Gastroesophageal sphincter (tissue), 4 donors: ENCODE measurements at regions not wholly inside any gene's neighbourhood (a gene's known extent, or its start where the extent isn't known, plus 50 kb on each side); places are given as distances from the start of the nearest gene placed in this dataset.
"Not testable (repeated sequence)": the region's sequence is repeated elsewhere in the genome, so short reads cannot be mapped to it uniquely, and the experiment has no call there.

Source experiments
- ATAC-seq: fragments of 150-250 bp; one replicate; pipeline ENCODE4 v1.9.1; 2016; ENCODE audit warnings: mild to moderate bottlenecking, moderate library complexity
- H3K27ac ChIP-seq, 4 donors: fragments of 200-600 bp; sonication (generic) in 3 of 4; 1 replicate in 3 of 4; 2 replicates in 1 of 4; pipeline ENCODE4 v1.5.1; 2016 to 2019
- H3K27me3 ChIP-seq: fragments of 200-600 bp; sonication (generic); one replicate; pipeline ENCODE4 v1.5.1; 2019
- H3K36me3 ChIP-seq, 2 donors: fragments of 200-600 bp; sonication (generic); one replicate each; pipeline ENCODE4 v1.5.1; 2019; ENCODE audit warnings: control low read depth in 1 of 2
- H3K4me1 ChIP-seq, 3 donors: fragments of 200-600 bp; sonication (generic); 1 replicate in 2 of 3; 2 replicates in 1 of 3; pipeline ENCODE4 v1.5.1; 2016 to 2019; ENCODE audit warnings: control low read depth in 2 of 3
- H3K4me3 ChIP-seq, 2 donors: fragments of 200-600 bp; sonication (generic); one replicate each; pipeline ENCODE4 v1.5.1; 2019; ENCODE audit warnings: mild to moderate bottlenecking in 1 of 2, moderate library complexity in 1 of 2
- H3K9me3 ChIP-seq, 3 donors: fragments of 200-600 bp; sonication (generic); one replicate each; pipeline ENCODE4 v1.5.1; 2017 to 2019; ENCODE audit warnings: control low read depth in 2 of 3
- CTCF ChIP-seq, 4 experiments: fragments of 200-600 bp in 2 of 4; fragments of 450-650 bp in 2 of 4; sonication (generic) in 1 of 4; IDR thresholded peaks; one replicate each; pipeline ENCODE4 v1.5.1; 2017 to 2019; ENCODE audit warnings: antibody characterized with exemption in 4 of 4, mild to moderate bottlenecking in 2 of 4, moderate library complexity in 2 of 4
- EP300 ChIP-seq: sonication (generic); formaldehyde crosslinking; IDR thresholded peaks from one replicate; pipeline ENCODE4 v1.6.1; 2017; ENCODE audit warnings: antibody characterized with exemption, mild to moderate bottlenecking
- POLR2A ChIP-seq, 2 donors: fragments of 450-650 bp; IDR thresholded peaks; one replicate each; pipeline ENCODE4 v1.6.1; 2017; ENCODE audit warnings: antibody characterized with exemption in 2 of 2, mild to moderate bottlenecking in 2 of 2, moderate library complexity in 1 of 2
- POLR2AphosphoS5 ChIP-seq: sonication (generic); formaldehyde crosslinking; IDR thresholded peaks from one replicate; pipeline ENCODE4 v1.6.1; 2017; ENCODE audit warnings: antibody characterized with exemption
- WGBS, 2 donors: methylation state at CpG; one replicate each; pipeline ENCODE4 v1.1.5; 2018; ENCODE audit warnings: low coverage in 1 of 2; 5-methylcytosine and 5-hydroxymethylcytosine counted together

DNA sequence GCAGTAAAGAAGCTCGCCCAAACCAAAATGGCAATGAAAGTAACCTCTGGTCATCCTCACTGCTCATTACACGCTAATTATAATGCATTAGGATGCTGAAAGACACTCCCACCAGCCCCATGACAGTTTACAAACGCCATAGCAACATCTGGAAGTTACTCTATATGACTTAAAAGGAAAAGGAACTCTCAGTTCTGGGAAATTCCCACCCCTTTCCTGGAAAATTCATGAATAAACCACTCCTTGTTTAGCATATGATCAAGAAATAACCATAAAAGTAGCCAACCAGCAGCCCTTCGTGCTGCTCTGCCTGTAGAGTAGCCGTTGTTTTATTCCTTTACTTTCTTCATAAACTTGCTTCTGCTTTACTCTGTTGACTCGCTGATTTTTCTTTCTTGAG lies 164.6 kb downstream of the SMAD6 start:
- no peaks in the 10 kb centered on the region for H3K9me3 ChIP-seq
- peaks cover 0 to 19% of the 10 kb centered on the region in 2 donors for H3K36me3 ChIP-seq
- no peak for ATAC-seq
- 90 to 91% methylated on average over 5 to 6 of the region's 6 CpGs for WGBS, 2 donors
- H3K27me3 ChIP-seq = no peaks in the 10 kb centered on the region
- peaks cover 0 to 13% (median 6%) of the 10 kb centered on the region in 3 donors for H3K4me1 ChIP-seq
- TF ChIP-seq CTCF (IDR thresholded peaks at IDR 0.05) (no peak), POLR2A (IDR thresholded peaks at IDR 0.05) (no peak), EP300 (no peak), POLR2AphosphoS5 (no peak)
- H3K27ac ChIP-seq = no peak overlapping the region
- H3K4me3 ChIP-seq = no peak overlapping the region

- Histone ChIP-seq H3K4me1 (no peaks in the 10 kb centered on the region), H3K27me3 (no peaks in the 10 kb centered on the region), H3K27ac (no peak overlapping the region), H3K9me3 (no peaks in the 10 kb centered on the region), H3K4me3 (no peak overlapping the region), H3K36me3 (peaks cover 0 to 19% of the 10 kb centered on the region in 2 donors)
- WGBS, 2 donors = 50% methylated on average over 1 of the region's 1 CpG; no CpG with 5 or more reads in 1 of the 2 donors
- TF ChIP-seq POLR2AphosphoS5 (no peak), EP300 (no peak), CTCF (IDR thresholded peaks at IDR 0.05) (no peak), POLR2A (IDR thresholded peaks at IDR 0.05) (no peak)
- no peak for ATAC-seq
Measured at GRCh38 chr15:66868918-66869317, 166.9 kb downstream of the SMAD6 start.

- Histone ChIP-seq H3K4me1 (no peaks in the 10 kb centered on the region), H3K4me3 (no peak overlapping the region), H3K27ac (no peak overlapping the region), H3K27me3 (no peaks in the 10 kb centered on the region), H3K36me3 (peaks cover 0 to 5% of the 10 kb centered on the region in 2 donors), H3K9me3 (no peaks in the 10 kb centered on the region)
- TF ChIP-seq POLR2AphosphoS5 = no peak
- no peak for TF ChIP-seq EP300
- TF ChIP-seq POLR2A (IDR thresholded peaks at IDR 0.05) = no peak
- TF ChIP-seq CTCF (IDR thresholded peaks at IDR 0.05) = no peak
- ATAC-seq = no peak
Measured at GRCh38 chr15:66870880-66871388, 168.9 kb downstream of the SMAD6 start.

GRCh38 chr15:66872405-66872804 lies 170.4 kb downstream of the SMAD6 start:
- Histone ChIP-seq H3K9me3 (no peaks in the 10 kb centered on the region), H3K4me3 (no peak overlapping the region), H3K27ac (no peak overlapping the region), H3K27me3 (no peaks in the 10 kb centered on the region), H3K36me3 (no peaks in the 10 kb centered on the region), H3K4me1 (peaks cover 0 to 8% (median 0%) of the 10 kb centered on the region in 3 donors)
- TF ChIP-seq POLR2A (IDR thresholded peaks at IDR 0.05) (no peak), POLR2AphosphoS5 (no peak), CTCF (IDR thresholded peaks at IDR 0.05) (no peak), EP300 (no peak)
- no peak for ATAC-seq

DNA sequence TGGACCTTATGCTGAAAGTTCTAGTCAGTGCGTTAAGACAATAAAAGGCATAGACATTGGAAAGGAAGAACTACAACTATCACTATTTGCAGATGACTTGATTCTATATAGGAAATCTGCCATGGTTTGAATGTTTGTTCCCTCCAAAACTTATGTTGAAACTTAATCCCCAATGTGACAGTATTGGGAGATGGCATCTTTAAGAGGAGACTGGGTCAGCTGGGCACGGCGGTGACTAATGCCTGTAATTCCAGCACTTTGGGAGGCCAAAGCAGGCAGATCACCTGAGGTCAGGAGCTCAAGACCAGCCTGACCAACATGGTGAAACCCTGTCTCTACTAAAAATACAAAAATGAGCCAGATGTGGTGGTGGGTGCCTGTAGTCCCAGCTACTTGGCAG lies 171.3 kb downstream of the SMAD6 start:
- H3K4me3 ChIP-seq, H3K36me3 ChIP-seq, H3K27ac ChIP-seq, H3K27me3 ChIP-seq, ATAC-seq, H3K9me3 ChIP-seq: not testable (repeated sequence)
- peaks cover 0 to 17% (median 9%) of the 10 kb centered on the region in 3 donors for H3K4me1 ChIP-seq
- 96 to 100% methylated on average over 1 to 3 of the region's 3 CpGs for WGBS, 2 donors

GRCh38 chr15:66873856-66874255 lies 171.8 kb downstream of the SMAD6 start:
- peaks cover 0 to 22% (median 14%) of the 10 kb centered on the region in 3 donors for H3K4me1 ChIP-seq
- H3K36me3 ChIP-seq = no peaks in the 10 kb centered on the region
- H3K27me3 ChIP-seq = no peaks in the 10 kb centered on the region
- no peak for ATAC-seq
- no peaks in the 10 kb centered on the region for H3K9me3 ChIP-seq
- H3K4me3 ChIP-seq = no peak overlapping the region
- no peak for TF ChIP-seq CTCF (IDR thresholded peaks at IDR 0.05)
- TF ChIP-seq POLR2A (IDR thresholded peaks at IDR 0.05) = no peak
- 80 to 89% methylated on average over 2 to 5 of the region's 6 CpGs for WGBS, 2 donors
- no peak overlapping the region for H3K27ac ChIP-seq
